GM23248 (cell line): ENCODE measurements at regions not wholly inside any gene's neighbourhood (a gene's known extent, or its start where the extent isn't known, plus 50 kb on each side); places are given as distances from the start of the nearest gene placed in this dataset.

Experiments used
- EZH2 ChIP-seq: fragments of 200-600 bp; sonication (generic); IDR thresholded peaks from 2 replicates; pipeline ENCODE4 v1.6.1; 2018; ENCODE audit warnings: antibody characterized with exemption, mild to moderate bottlenecking; ENCODE audit not compliant: insufficient read depth, poor library complexity, severe bottlenecking
- EZH2phosphoT487 ChIP-seq: fragments of 200-600 bp; sonication (generic); IDR thresholded peaks from 2 replicates; pipeline ENCODE4 v1.6.1; 2018; ENCODE audit warnings: antibody characterized with exemption, moderate library complexity, mild to moderate bottlenecking, low read depth; ENCODE audit not compliant: insufficient read depth

DNA sequence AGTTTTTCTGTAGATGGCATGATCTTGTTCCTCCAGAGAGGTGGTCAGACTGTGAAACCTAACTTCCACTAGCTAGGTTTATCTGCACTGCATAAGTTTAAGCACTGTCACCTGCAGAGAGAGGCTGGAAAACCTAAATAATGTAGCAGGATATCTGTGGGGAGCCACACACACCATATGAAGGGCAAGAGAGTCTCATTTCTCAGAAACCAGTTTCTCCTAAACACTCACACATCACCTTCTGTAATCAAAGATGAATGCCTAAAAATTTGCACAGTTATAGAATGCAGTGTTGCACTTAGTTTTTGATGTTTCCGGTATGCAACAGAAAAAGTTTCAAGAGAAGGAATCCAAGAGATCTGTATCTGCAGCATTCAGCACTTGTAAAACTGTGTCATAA, 654.6 kb downstream of the ADGRL2 start:
- no peak for TF ChIP-seq EZH2
- no peak for TF ChIP-seq EZH2phosphoT487
